GM19463 (cell line): ENCODE measurements at regions not wholly inside any gene's neighbourhood (a gene's known extent, or its start where the extent isn't known, plus 50 kb on each side); places are given as distances from the start of the nearest gene placed in this dataset.

Source experiments
- ATAC-seq: cut with Tn5 transposase; IDR thresholded peaks from one replicate; pipeline ENCODE4 v1.9.1; 2021; ENCODE audit warnings: mild to moderate bottlenecking, moderate library complexity; ENCODE audit not compliant: unreplicated experiment

DNA sequence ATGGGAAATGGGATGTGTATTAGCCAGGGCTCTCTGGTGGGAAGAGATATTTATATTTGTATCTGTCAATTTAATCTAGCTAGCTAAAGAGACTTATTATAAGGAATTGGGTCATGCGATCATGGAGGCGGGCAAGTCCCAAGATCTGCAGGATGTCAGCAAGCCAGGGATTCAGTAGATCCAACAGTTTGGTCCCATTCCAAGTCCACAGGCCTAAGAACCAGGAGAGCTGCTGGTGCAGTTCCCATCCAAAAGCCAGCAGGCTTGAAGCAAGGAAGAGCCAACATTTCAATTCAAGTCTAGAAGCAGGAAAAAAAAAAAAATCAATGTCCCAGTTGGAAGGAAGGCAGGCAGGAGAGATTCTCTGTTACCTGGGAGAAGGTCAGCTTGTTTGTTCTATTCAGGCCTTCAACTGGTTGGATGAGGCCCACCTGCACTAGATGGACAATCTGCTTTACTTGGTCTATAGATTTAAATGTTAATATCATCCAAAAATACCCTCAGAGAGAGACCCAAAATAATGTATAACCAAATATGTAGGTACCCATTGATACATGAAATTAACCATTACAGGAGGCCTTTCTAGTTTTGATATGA is 60.7 kb upstream of the BCAT1 start:
- no peak for ATAC-seq

DNA sequence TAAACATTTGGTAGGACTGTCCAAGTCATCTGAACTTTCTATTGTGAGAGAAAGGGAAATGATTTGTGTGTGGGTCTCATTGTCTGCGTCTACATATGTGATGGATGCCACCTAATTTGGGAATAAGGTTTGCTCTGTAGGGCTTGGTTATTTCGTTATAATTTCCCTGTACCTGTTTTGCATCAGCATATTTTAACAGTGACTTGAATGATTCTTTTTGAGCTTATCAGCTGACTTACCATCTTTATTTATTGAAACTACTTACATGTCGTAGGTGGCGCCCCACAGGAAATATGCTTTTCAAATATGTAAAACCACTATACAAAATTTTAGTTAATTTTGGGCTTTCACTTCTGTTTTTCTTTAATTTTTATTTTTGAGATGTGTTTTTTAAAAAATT is 56.5 kb upstream of the BCAT1 start:
- peak; percentile 43 for ATAC-seq

DNA sequence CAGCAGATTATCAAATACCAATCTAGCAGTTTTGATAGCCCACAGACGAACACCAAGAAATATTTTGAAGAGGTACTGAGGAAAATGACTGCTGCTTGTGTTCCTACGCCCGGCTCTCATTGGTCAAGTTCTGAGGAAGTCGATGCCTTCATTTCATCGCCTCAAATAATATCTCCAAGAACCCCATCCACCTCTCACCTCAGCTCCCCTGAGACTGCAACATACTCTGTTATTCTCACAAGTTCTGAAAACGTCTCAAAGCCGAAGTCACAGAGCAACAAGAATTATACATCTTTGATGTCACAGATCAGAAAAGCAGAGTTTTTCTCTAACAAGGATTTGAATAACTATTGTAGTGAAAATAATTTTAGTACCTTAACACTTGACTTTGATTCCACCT is 55.5 kb upstream of the BCAT1 start:
- ATAC-seq: no peak

DNA sequence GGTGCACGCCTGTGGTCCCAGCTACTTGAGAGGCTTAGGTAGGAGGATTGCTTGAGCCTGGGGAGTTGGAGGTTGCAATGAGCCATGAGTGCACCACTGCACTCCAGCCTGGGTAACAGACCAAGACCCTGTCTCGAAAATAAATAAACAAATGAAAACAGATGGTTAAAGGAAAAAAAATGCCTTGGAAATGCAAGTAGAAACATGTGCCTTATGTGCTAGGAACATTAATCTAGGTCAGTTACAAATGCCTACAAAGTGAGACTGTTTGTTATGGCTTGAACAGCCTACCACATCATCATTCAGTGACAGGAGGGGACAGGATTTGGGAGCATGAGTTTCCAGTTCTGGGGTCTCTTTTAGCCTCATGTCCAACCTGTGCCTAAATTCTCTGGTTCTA is 52.4 kb upstream of the BCAT1 start:
- no peak for ATAC-seq
